ENCODE measurements at regions not wholly inside any gene's neighbourhood (a gene's known extent, or its start where the extent isn't known, plus 50 kb on each side); places are given as distances from the start of the nearest gene placed in this dataset.

DNA sequence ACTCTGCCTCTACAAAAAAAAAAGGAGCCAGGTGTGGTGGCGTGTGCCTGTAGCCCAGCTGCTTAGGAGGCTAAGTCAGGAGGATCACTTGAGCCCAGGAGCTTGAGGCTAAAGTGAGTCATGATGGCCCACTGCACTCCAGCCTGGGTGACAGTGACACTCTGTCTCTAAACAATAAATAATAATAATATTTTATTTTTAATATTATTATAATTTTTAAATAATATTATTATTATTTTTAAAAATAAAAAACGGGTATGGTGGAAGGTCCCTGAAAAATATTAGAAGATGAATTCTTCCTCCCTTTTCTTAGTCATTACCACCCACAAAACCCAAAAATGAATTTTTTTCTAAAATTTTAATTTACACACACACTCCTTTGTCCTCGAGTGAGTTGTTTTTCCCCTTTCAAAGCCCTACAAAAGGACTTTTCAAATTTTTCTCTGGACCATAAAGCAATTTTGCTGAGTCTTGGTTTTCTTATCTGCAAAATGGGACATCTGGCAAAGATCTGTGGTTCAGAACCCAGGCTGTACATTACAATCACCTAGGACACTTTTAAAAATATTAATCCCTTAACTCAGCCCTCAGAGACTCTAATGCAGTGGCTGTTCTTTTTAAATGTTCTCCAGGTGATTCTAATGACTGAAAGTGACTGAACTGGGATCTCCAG lies 174.0 kb upstream of the NEBL start:
- TF ChIP-seq EZH2 (IDR thresholded peaks at IDR 0.05; ENCODE audit: low read length) (no peak), CTCF (optimal IDR thresholded peaks at IDR 0.05 in 1 of 3, IDR thresholded peaks at IDR 0.05 in 1 of 3, conservative IDR thresholded peaks at IDR 0.05 in 1 of 3; ENCODE audit: extremely low read depth in 1 of 3, insufficient read depth in 2 of 3, low read length in 3 of 3) (no peak)
- DNase-seq (ENCODE audit: low read depth, low spot score) (no peak), FAIRE-seq (no peak)
- Histone ChIP-seq H4K20me1 (ENCODE audit: control insufficient read depth, extremely low read depth, insufficient read depth, low read length) (no peaks in the 10 kb centered on the region), H3K4me3 (ENCODE audit: control insufficient read depth in 2 of 3, extremely low read depth in 1 of 3, insufficient read depth in 2 of 3, low read depth in 1 of 3, low read length in 3 of 3) (no peak overlapping the region), H3K9me1 (ENCODE audit: control insufficient read depth, extremely low read depth, insufficient read depth, low read length) (no peaks in the 10 kb centered on the region), H3K27me3 (ENCODE audit: control insufficient read depth, extremely low read depth, insufficient read depth, low read length) (no peaks in the 10 kb centered on the region), H3K79me2 (ENCODE audit: control insufficient read depth, insufficient read depth, low read length) (no peaks in the 10 kb centered on the region), H3K36me3 (ENCODE audit: control insufficient read depth in 2 of 2, extremely low read depth in 1 of 2, insufficient read depth in 2 of 2, low read length in 2 of 2) (no peaks in the 10 kb centered on the region), H3K4me1 (ENCODE audit: control insufficient read depth, extremely low read depth, insufficient read depth, low read length) (no peaks in the 10 kb centered on the region), H3K4me2 (ENCODE audit: control insufficient read depth, extremely low read depth, insufficient read depth, low read depth, low read length) (no peak overlapping the region), H2AFZ (ENCODE audit: control insufficient read depth, low read length) (no peak overlapping the region), H3K9ac (ENCODE audit: control insufficient read depth, extremely low read depth, insufficient read depth, low read length) (no peak overlapping the region), H3K27ac (ENCODE audit: control insufficient read depth, insufficient read depth, low read length) (no peak overlapping the region), H3K9me3 (ENCODE audit: control insufficient read depth, low read depth, low read length) (no peaks in the 10 kb centered on the region)
- dilution Hi-C loops (cut with MboI; ENCODE audit: extremely low pct_ligation_motif_present, low sequenced_read_pairs): no loop called here

DNA sequence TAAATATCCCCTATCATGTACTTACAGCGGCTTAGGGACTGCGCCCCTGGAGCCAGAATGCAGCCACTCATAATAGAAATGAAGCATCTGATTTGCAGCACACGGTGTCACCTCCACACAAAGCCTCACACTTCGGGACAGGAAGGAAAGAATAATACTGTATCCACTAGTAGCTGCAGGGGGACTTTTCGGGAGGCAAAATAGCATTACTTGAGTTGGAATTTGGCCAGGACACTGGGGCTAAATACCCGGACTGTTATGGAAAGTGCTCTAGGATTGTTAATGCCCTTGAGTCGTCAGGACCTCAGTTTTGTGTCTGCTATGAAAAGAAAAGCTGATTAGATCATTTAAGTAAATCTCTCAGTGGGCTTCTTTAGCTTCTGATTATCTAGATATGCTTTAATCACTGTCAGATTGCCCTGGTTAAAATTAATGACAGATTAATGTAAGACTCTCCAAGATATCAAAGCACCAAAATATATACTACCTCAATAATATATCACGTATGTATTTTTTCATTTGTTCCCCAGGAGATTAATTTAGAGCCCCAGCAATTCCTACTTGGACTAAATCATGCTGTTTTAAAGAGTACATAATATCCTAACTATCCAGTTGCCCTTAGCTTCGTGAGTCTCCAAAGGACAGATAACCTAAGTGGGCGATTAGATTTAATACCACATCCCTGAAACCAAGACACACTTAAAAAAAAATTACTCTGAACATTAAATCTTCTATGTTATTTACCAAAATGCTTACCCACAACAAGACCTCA lies 173.0 kb upstream of the NEBL start:
- H3K27me3 ChIP-seq (ENCODE audit: control insufficient read depth, extremely low read depth, insufficient read depth, low read length): no peaks in the 10 kb centered on the region
- no peak overlapping the region for H3K4me2 ChIP-seq (ENCODE audit: control insufficient read depth, extremely low read depth, insufficient read depth, low read depth, low read length)
- FAIRE-seq: no peak
- no peak overlapping the region for H3K9ac ChIP-seq (ENCODE audit: control insufficient read depth, extremely low read depth, insufficient read depth, low read length)
- H2AFZ ChIP-seq (ENCODE audit: control insufficient read depth, low read length): no peak overlapping the region
- no peaks in the 10 kb centered on the region for H3K9me1 ChIP-seq (ENCODE audit: control insufficient read depth, extremely low read depth, insufficient read depth, low read length)
- H3K27ac ChIP-seq (ENCODE audit: control insufficient read depth, insufficient read depth, low read length): no peak overlapping the region
- H3K4me1 ChIP-seq (ENCODE audit: control insufficient read depth, extremely low read depth, insufficient read depth, low read length): no peaks in the 10 kb centered on the region
- no peaks in the 10 kb centered on the region for H3K36me3 ChIP-seq (ENCODE audit: control insufficient read depth in 2 of 2, extremely low read depth in 1 of 2, insufficient read depth in 2 of 2, low read length in 2 of 2)
- no peak overlapping the region for H3K4me3 ChIP-seq (ENCODE audit: control insufficient read depth in 2 of 3, extremely low read depth in 1 of 3, insufficient read depth in 2 of 3, low read depth in 1 of 3, low read length in 3 of 3)
- no peaks in the 10 kb centered on the region for H4K20me1 ChIP-seq (ENCODE audit: control insufficient read depth, extremely low read depth, insufficient read depth, low read length)
- dilution Hi-C loops (cut with MboI; ENCODE audit: extremely low pct_ligation_motif_present, low sequenced_read_pairs): no loop called here
- no peak for TF ChIP-seq EZH2 (IDR thresholded peaks at IDR 0.05; ENCODE audit: low read length)
- no peak for TF ChIP-seq CTCF (optimal IDR thresholded peaks at IDR 0.05 in 1 of 3, IDR thresholded peaks at IDR 0.05 in 1 of 3, conservative IDR thresholded peaks at IDR 0.05 in 1 of 3; ENCODE audit: extremely low read depth in 1 of 3, insufficient read depth in 2 of 3, low read length in 3 of 3)
- H3K79me2 ChIP-seq (ENCODE audit: control insufficient read depth, insufficient read depth, low read length): no peaks in the 10 kb centered on the region
- no peak for DNase-seq (ENCODE audit: low read depth, low spot score)
- no peaks in the 10 kb centered on the region for H3K9me3 ChIP-seq (ENCODE audit: control insufficient read depth, low read depth, low read length)

Data from keratinocyte (primary cell).